ENCODE measurements at regions not wholly inside any gene's neighbourhood (a gene's known extent, or its start where the extent isn't known, plus 50 kb on each side); places are given as distances from the start of the nearest gene placed in this dataset.

DNA sequence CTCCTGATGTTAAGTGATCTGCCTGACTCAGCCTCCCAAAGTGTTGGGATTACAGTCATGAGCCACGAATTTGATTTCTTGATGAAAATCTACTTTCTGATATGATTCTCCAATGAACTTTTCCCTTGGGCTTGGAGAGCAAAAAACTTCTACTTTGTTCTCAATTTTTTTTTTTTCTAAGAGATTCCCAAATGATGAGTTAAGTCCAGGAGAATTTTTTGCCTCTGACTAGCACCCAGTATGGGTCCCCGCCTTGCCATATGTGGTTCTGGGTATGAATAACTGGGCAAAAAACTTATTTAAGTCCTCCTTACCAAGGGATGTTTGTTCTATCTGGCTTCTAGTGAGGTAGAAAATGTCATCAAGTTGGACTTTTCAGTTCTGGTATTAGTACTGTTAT is 147.9 kb upstream of the LYZL1 start:
- H3K4me3 Mint-ChIP-seq (ENCODE audit: unreplicated experiment) = no peak overlapping the region
- H3K9me3 Mint-ChIP-seq (ENCODE audit: unreplicated experiment) = no peaks in the 10 kb centered on the region
- H3K27me3 Mint-ChIP-seq (ENCODE audit: unreplicated experiment) = peaks cover 5% of the 10 kb centered on the region
- TF ChIP-seq, protein P1, sequence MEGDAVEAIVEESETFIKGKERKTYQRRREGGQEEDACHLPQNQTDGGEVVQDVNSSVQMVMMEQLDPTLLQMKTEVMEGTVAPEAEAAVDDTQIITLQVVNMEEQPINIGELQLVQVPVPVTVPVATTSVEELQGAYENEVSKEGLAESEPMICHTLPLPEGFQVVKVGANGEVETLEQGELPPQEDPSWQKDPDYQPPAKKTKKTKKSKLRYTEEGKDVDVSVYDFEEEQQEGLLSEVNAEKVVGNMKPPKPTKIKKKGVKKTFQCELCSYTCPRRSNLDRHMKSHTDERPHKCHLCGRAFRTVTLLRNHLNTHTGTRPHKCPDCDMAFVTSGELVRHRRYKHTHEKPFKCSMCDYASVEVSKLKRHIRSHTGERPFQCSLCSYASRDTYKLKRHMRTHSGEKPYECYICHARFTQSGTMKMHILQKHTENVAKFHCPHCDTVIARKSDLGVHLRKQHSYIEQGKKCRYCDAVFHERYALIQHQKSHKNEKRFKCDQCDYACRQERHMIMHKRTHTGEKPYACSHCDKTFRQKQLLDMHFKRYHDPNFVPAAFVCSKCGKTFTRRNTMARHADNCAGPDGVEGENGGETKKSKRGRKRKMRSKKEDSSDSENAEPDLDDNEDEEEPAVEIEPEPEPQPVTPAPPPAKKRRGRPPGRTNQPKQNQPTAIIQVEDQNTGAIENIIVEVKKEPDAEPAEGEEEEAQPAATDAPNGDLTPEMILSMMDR (IDR thresholded peaks at IDR 0.05; ENCODE audit: partially characterized antibody, unreplicated experiment) = no peak
- no peaks in the 10 kb centered on the region for H3K36me3 Mint-ChIP-seq (ENCODE audit: unreplicated experiment)
- no peak overlapping the region for H3K27ac Mint-ChIP-seq (ENCODE audit: unreplicated experiment)
- DNase-seq = no peak
- no peaks in the 10 kb centered on the region for H3K4me1 Mint-ChIP-seq (ENCODE audit: low read depth, unreplicated experiment)

DNA sequence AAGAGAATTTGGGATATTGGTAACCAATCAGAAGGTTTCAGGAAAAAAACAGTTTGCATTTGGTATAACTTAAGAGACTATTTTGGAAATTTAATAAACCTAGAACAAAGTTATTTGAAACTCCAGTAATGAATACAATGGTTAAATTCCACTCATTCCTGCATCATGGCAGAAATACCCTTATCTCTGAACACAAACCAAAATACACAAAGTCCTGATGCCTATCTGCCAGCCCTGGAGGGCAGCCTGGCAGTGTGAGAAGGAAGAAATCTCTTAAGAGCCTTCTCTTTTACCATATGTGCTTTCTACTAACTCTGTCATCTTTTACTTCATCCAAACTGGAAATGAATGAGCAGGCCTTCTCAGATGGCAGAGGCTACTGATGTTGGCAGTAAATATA is 147.1 kb upstream of the LYZL1 start:
- Mint-ChIP-seq H3K9me3 (ENCODE audit: unreplicated experiment) (no peaks in the 10 kb centered on the region), H3K4me1 (ENCODE audit: low read depth, unreplicated experiment) (no peaks in the 10 kb centered on the region), H3K4me3 (ENCODE audit: unreplicated experiment) (no peak overlapping the region), H3K36me3 (ENCODE audit: unreplicated experiment) (no peaks in the 10 kb centered on the region), H3K27ac (ENCODE audit: unreplicated experiment) (no peak overlapping the region), H3K27me3 (ENCODE audit: unreplicated experiment) (peaks cover 5% of the 10 kb centered on the region)
- TF ChIP-seq, protein P1 (IDR thresholded peaks at IDR 0.05; ENCODE audit: partially characterized antibody, unreplicated experiment) = no peak
- no peak for DNase-seq

DNA sequence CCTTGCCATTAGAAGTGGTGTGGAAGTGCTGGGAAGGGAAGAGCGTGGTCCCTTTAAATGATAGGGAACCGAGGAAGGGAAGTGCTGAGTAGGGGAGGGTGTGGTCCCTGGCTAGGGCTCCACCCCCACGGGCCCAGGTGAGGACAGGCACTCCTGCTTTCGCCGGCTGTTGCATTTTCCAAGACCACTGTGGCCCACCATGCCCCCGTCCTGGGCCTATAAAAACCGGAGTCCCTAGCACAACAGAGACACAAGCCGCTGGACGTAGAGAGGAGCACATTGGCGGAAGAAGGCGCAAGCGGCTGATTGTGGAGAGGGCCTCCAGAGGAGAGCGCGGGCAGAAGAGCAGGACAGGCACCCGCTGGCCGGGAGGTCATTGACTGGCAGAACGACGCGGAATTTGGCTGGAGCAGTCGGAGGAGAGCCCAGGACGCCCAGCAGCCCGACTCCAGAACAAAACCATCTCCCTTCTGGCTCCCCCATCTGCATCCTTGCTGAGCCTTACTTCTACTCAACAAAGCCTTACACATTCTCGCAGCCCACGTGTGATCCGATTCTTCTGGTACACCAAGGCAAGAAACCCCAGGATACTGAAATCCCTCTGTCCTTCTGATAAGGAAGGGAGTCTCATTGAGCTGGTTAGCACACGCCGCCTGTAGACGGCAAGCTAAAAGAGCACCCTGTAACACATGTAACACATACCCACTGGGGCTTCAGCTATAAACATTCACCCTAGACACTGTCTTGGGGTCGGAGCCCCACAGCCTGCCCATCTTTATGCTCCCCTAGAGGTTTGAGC is 146.2 kb upstream of the LYZL1 start:
- H3K4me1 Mint-ChIP-seq (ENCODE audit: low read depth, unreplicated experiment) = no peaks in the 10 kb centered on the region
- H3K27ac Mint-ChIP-seq (ENCODE audit: unreplicated experiment) = no peak overlapping the region
- H3K9me3 Mint-ChIP-seq (ENCODE audit: unreplicated experiment) = no peaks in the 10 kb centered on the region
- peak overlapping the region; percentile 81 for H3K4me3 Mint-ChIP-seq (ENCODE audit: unreplicated experiment)
- peaks cover 5% of the 10 kb centered on the region for H3K27me3 Mint-ChIP-seq (ENCODE audit: unreplicated experiment)
- H3K36me3 Mint-ChIP-seq (ENCODE audit: unreplicated experiment) = no peaks in the 10 kb centered on the region
- TF ChIP-seq, protein P1 (IDR thresholded peaks at IDR 0.05; ENCODE audit: partially characterized antibody, unreplicated experiment) = no peak
- DNase-seq = no peak

DNA sequence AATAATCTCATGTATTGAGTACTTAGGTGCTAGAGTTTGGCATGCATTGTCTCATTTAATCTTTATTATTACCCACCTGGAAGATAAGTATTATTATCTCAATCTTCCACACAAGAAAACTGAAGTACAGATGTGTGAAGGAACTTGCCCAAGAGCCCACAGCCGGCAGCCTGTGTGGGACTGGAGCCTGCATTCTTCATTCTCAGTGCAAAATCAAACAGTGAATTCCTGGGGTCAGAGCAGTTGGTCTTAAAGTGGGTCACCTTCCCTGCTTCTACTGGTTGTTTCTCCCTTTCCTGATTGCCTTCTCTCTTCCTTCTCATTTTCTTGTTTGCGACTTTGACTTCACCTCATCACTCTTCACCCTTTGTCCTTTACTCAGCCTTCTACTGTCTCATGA is 144.7 kb upstream of the LYZL1 start:
- TF ChIP-seq, protein P1 (IDR thresholded peaks at IDR 0.05; ENCODE audit: partially characterized antibody, unreplicated experiment) = no peak
- Mint-ChIP-seq H3K9me3 (ENCODE audit: unreplicated experiment) (no peaks in the 10 kb centered on the region), H3K4me3 (ENCODE audit: unreplicated experiment) (no peak overlapping the region), H3K27me3 (ENCODE audit: unreplicated experiment) (peaks cover 5% of the 10 kb centered on the region), H3K36me3 (ENCODE audit: unreplicated experiment) (no peaks in the 10 kb centered on the region), H3K4me1 (ENCODE audit: low read depth, unreplicated experiment) (no peaks in the 10 kb centered on the region), H3K27ac (ENCODE audit: unreplicated experiment) (no peak overlapping the region)
- no peak for DNase-seq

DNA sequence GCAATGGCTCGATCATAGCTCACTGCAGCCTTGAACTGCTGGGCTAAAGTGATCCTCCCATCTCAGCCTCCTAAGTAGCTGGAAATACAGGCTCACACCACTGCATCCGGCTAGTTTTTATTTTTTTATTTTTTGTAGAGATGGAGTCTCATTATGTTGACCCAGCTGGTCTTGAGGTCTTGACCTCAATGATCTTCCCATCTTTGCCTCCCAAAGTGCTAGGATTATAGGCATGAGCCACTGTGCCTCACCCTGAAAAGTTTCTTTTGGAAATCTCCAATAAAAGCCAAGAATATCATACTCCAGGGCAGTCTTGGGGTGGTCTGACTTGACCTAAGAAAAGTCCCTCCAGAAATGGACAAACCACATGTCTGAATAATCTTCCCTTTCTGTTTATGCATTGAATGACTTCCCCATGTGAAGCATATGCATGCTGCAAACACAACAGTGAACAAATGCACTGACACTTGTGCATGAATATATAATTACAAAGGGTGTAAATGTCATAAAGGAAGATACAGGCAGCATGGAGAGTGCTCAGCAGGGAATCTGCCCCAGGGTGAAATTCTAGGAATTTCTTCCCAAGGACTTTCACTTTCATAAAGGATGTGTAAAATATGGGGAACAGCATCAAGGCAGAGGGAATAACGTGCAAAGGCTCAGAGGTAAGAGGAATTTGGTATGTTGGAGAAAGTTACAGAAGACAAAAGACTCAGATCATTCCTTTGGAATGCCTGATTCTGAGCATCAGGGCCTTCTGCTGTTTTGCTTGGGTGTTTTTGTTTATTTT is 142.4 kb upstream of the LYZL1 start:
- Mint-ChIP-seq H3K27ac (ENCODE audit: unreplicated experiment) (no peak overlapping the region), H3K4me1 (ENCODE audit: low read depth, unreplicated experiment) (no peaks in the 10 kb centered on the region), H3K4me3 (ENCODE audit: unreplicated experiment) (no peak overlapping the region), H3K36me3 (ENCODE audit: unreplicated experiment) (no peaks in the 10 kb centered on the region), H3K27me3 (ENCODE audit: unreplicated experiment) (peaks cover 5% of the 10 kb centered on the region), H3K9me3 (ENCODE audit: unreplicated experiment) (no peaks in the 10 kb centered on the region)
- TF ChIP-seq, protein P1 (IDR thresholded peaks at IDR 0.05; ENCODE audit: partially characterized antibody, unreplicated experiment) = no peak
- DNase-seq = no peak
